DND-41 (cell line): ENCODE measurements at regions not wholly inside any gene's neighbourhood (a gene's known extent, or its start where the extent isn't known, plus 50 kb on each side); places are given as distances from the start of the nearest gene placed in this dataset.

ENCODE experiments used
- ATAC-seq: fragments of 200-7000 bp; cut with Tn5 transposase; 3 replicates; pipeline ENCODE4 v1.9.1; 2021; ENCODE audit warnings: low read depth; ENCODE audit not compliant: insufficient read depth
- DNase-seq: peaks from one replicate; pipeline ENCODE4 v3.0.0-alpha.2; 2020
- H2AFZ ChIP-seq: 2 replicates; pipeline ENCODE4 v1.6.0; 2012; ENCODE audit warnings: low read depth, low read length
- H3K27ac ChIP-seq: 2 replicates; pipeline ENCODE4 v1.5.1; 2012; ENCODE audit warnings: low read length, inconsistent platforms
- H3K27me3 ChIP-seq: fragments of 200-600 bp; sonication (generic); 2 replicates; pipeline ENCODE4 v1.6.0; 2012; ENCODE audit warnings: low read length, mild to moderate bottlenecking, inconsistent platforms; ENCODE audit not compliant: insufficient read depth, poor library complexity
- H3K36me3 ChIP-seq: 2 replicates; pipeline ENCODE4 v1.5.1; 2012; ENCODE audit warnings: low read length, inconsistent platforms; ENCODE audit not compliant: insufficient read depth
- H3K4me1 ChIP-seq: 2 replicates; pipeline ENCODE4 v1.5.1; 2012; ENCODE audit warnings: mild to moderate bottlenecking, low read length; ENCODE audit not compliant: insufficient read depth
- H3K4me2 ChIP-seq: 2 replicates; pipeline ENCODE4 v1.6.0; 2012; ENCODE audit warnings: mild to moderate bottlenecking, moderate library complexity, low read length, inconsistent platforms; ENCODE audit not compliant: insufficient read depth
- H3K4me3 ChIP-seq, 2 experiments: fragments of 200-600 bp in 1 of 2; shearing (Covaris generic) in 1 of 2; 2 replicates each; pipeline ENCODE4 v1.5.1; 2012 to 2016; ENCODE audit warnings: inconsistent platforms in 2 of 2, low read length in 2 of 2, mild to moderate bottlenecking in 2 of 2, low read depth in 1 of 2, moderate library complexity in 1 of 2
- H3K79me2 ChIP-seq: 2 replicates; pipeline ENCODE4 v1.6.0; 2012; ENCODE audit warnings: low read length, inconsistent platforms; ENCODE audit not compliant: insufficient read depth
- H3K9ac ChIP-seq: 2 replicates; pipeline ENCODE4 v1.6.0; 2012; ENCODE audit warnings: low read depth, mild to moderate bottlenecking, inconsistent platforms, low read length, moderate library complexity
- H3K9me3 ChIP-seq: 2 replicates; pipeline ENCODE4 v1.5.1; 2012; ENCODE audit warnings: low read length, moderate library complexity, mild to moderate bottlenecking, inconsistent platforms; ENCODE audit not compliant: insufficient read depth, severe bottlenecking
- H4K20me1 ChIP-seq: 2 replicates; pipeline ENCODE4 v1.6.0; 2012; ENCODE audit warnings: low read length; ENCODE audit not compliant: insufficient read depth
- EZH2 ChIP-seq: IDR thresholded peaks from 3 replicates; pipeline ENCODE4 v1.6.1; 2012; ENCODE audit warnings: borderline replicate concordance, low read depth, mild to moderate bottlenecking, moderate library complexity, low read length, inconsistent platforms; ENCODE audit not compliant: severe bottlenecking
- TF ChIP-seq, protein P1 (sequence below): IDR thresholded peaks from 2 replicates; pipeline ENCODE4 v1.5.1; 2012; ENCODE audit warnings: borderline replicate concordance, low read length, moderate library complexity, mild to moderate bottlenecking; ENCODE audit not compliant: poor library complexity, severe bottlenecking; ENCODE audit errors: extremely low read depth

GRCh38 chr2:52532956-52533355, 1234.6 kb upstream of the CHAC2 start:
- no peaks in the 10 kb centered on the region for H4K20me1 ChIP-seq
- no peaks in the 10 kb centered on the region for H3K27me3 ChIP-seq
- no peak overlapping the region for H2AFZ ChIP-seq
- TF ChIP-seq, protein P1, sequence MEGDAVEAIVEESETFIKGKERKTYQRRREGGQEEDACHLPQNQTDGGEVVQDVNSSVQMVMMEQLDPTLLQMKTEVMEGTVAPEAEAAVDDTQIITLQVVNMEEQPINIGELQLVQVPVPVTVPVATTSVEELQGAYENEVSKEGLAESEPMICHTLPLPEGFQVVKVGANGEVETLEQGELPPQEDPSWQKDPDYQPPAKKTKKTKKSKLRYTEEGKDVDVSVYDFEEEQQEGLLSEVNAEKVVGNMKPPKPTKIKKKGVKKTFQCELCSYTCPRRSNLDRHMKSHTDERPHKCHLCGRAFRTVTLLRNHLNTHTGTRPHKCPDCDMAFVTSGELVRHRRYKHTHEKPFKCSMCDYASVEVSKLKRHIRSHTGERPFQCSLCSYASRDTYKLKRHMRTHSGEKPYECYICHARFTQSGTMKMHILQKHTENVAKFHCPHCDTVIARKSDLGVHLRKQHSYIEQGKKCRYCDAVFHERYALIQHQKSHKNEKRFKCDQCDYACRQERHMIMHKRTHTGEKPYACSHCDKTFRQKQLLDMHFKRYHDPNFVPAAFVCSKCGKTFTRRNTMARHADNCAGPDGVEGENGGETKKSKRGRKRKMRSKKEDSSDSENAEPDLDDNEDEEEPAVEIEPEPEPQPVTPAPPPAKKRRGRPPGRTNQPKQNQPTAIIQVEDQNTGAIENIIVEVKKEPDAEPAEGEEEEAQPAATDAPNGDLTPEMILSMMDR: no peak
- no peak for TF ChIP-seq EZH2
- H3K4me3 ChIP-seq: no peak overlapping the region
- no peak overlapping the region for H3K9ac ChIP-seq
- H3K27ac ChIP-seq: no peak overlapping the region
- H3K9me3 ChIP-seq: no peaks in the 10 kb centered on the region
- no peak for ATAC-seq
- no peaks in the 10 kb centered on the region for H3K79me2 ChIP-seq
- H3K4me2 ChIP-seq: no peak overlapping the region
- H3K36me3 ChIP-seq: no peaks in the 10 kb centered on the region
- no peaks in the 10 kb centered on the region for H3K4me1 ChIP-seq
- DNase-seq: no peak

DNA sequence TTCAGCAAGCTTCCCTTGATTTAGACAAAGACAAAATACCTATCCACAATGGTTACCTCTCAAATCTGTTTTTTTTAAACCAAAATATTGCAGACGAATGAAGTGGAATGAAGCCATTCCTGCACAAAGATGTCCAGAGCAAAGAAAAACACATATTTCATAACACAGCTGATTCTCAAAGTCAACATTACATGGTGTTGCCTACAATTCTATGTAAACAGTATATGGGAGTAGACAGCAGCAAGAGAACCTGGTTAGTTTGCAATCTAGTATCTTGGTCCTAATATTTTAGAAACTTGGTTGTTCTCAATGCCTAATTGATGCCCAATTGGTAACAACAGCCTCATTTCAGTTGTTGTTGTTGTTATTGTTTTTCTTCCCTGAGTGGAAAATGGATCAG, 1240.9 kb upstream of the CHAC2 start:
- ATAC-seq (no peak), DNase-seq (no peak)
- Histone ChIP-seq H3K9me3 (peaks cover 2% of the 10 kb centered on the region), H4K20me1 (no peaks in the 10 kb centered on the region), H3K9ac (no peak overlapping the region), H3K27ac (no peak overlapping the region), H3K79me2 (no peaks in the 10 kb centered on the region), H3K36me3 (no peaks in the 10 kb centered on the region), H3K4me2 (no peak overlapping the region), H3K4me1 (no peaks in the 10 kb centered on the region), H3K27me3 (no peaks in the 10 kb centered on the region), H3K4me3 (no peak overlapping the region), H2AFZ (no peak overlapping the region)
- no peak for TF ChIP-seq EZH2
- TF ChIP-seq, protein P1: no peak

GRCh38 chr2:52520644-52521043, 1247.0 kb upstream of the CHAC2 start:
- Histone ChIP-seq H3K27me3 (no peaks in the 10 kb centered on the region), H3K4me2 (no peak overlapping the region), H3K36me3 (no peaks in the 10 kb centered on the region), H4K20me1 (no peaks in the 10 kb centered on the region), H3K27ac (no peak overlapping the region), H3K9me3 (peaks cover 2% of the 10 kb centered on the region), H3K4me3 (no peak overlapping the region), H3K4me1 (no peaks in the 10 kb centered on the region), H2AFZ (no peak overlapping the region), H3K9ac (no peak overlapping the region), H3K79me2 (no peaks in the 10 kb centered on the region)
- ATAC-seq (no peak), DNase-seq (no peak)
- TF ChIP-seq, protein P1: no peak
- no peak for TF ChIP-seq EZH2

- TF ChIP-seq, protein P1: no peak
- TF ChIP-seq EZH2: no peak
- Histone ChIP-seq H3K4me1 (no peaks in the 10 kb centered on the region), H3K27ac (no peak overlapping the region), H3K27me3 (no peaks in the 10 kb centered on the region), H3K36me3 (no peaks in the 10 kb centered on the region), H3K4me3 (no peak overlapping the region), H2AFZ (no peak overlapping the region), H4K20me1 (no peaks in the 10 kb centered on the region), H3K79me2 (no peaks in the 10 kb centered on the region), H3K9me3 (no peaks in the 10 kb centered on the region), H3K9ac (no peak overlapping the region), H3K4me2 (no peak overlapping the region)
- no peak for ATAC-seq
- no peak for DNase-seq
These were observed 1248.9 kb upstream of the CHAC2 start for GRCh38 chr2:52518678-52519077.
